CD8-positive, alpha-beta memory T cell (primary cell): ENCODE measurements at regions not wholly inside any gene's neighbourhood (a gene's known extent, or its start where the extent isn't known, plus 50 kb on each side); places are given as distances from the start of the nearest gene placed in this dataset.

ENCODE experiments used
- CTCF ChIA-PET: fragments of 350-600 bp; sonication (Branson Sonifier 250); formaldehyde crosslinking; loops from one replicate; lab custom pipeline; 2021; ENCODE audit warnings: antibody characterized with exemption; lab: Charles Lee
- POLR2A ChIA-PET: fragments of 350-600 bp; sonication (Branson Sonifier 250); formaldehyde crosslinking; loops from one replicate; lab custom pipeline; 2021; ENCODE audit warnings: antibody characterized with exemption; lab: Charles Lee
- DNase-seq, 5 donors: peaks; one replicate each; pipeline versions ENCODE4 v3.0.0 to v3.0.0-alpha.2; 2020 to 2022; ENCODE audit warnings: mixed read lengths in 1 of 5
- H3K27ac ChIP-seq: one replicate; pipeline ENCODE4 v1.7.0; 2013; ENCODE audit warnings: low read depth, mild to moderate bottlenecking, low read length, moderate library complexity
- H3K27me3 ChIP-seq: 2 replicates; pipeline ENCODE4 v1.7.0; 2013; ENCODE audit warnings: low read length, mild to moderate bottlenecking; ENCODE audit not compliant: insufficient read depth, poor library complexity, severe bottlenecking
- H3K36me3 ChIP-seq: 2 replicates; pipeline ENCODE4 v1.7.0; 2013; ENCODE audit warnings: mild to moderate bottlenecking, low read length, moderate library complexity; ENCODE audit not compliant: insufficient read depth
- H3K4me1 ChIP-seq: 2 replicates; pipeline ENCODE4 v1.7.0; 2013; ENCODE audit warnings: mild to moderate bottlenecking, low read length, moderate library complexity; ENCODE audit not compliant: insufficient read depth
- H3K4me3 ChIP-seq: 2 replicates; pipeline ENCODE4 v1.7.0; 2013; ENCODE audit warnings: mild to moderate bottlenecking, low read length
- H3K9me3 ChIP-seq: 2 replicates; pipeline ENCODE4 v1.7.0; 2013; ENCODE audit warnings: mild to moderate bottlenecking, low read length
- H3K27ac Mint-ChIP-seq, 8 donors: one replicate each; pipeline ENCODE4 v1.8.0; 2020 to 2021; ENCODE audit warnings: mixed read lengths in 8 of 8, mild to moderate bottlenecking in 6 of 8, inconsistent platforms in 3 of 8, moderate library complexity in 3 of 8
- H3K27me3 Mint-ChIP-seq, 2 donors: one replicate each; pipeline ENCODE4 v1.8.0; 2020 to 2021; ENCODE audit warnings: mixed read lengths in 2 of 2, mild to moderate bottlenecking in 1 of 2, moderate library complexity in 1 of 2
- H3K36me3 Mint-ChIP-seq, 3 donors: one replicate each; pipeline ENCODE4 v1.8.0; 2020 to 2021; ENCODE audit warnings: mixed read lengths in 3 of 3, inconsistent platforms in 1 of 3, mild to moderate bottlenecking in 1 of 3
- H3K4me1 Mint-ChIP-seq, 3 donors: one replicate each; pipeline ENCODE4 v1.8.0; 2020 to 2021; ENCODE audit warnings: mixed read lengths in 3 of 3, inconsistent platforms in 1 of 3, mild to moderate bottlenecking in 1 of 3
- H3K4me3 Mint-ChIP-seq, 7 donors: one replicate each; pipeline ENCODE4 v1.8.0; 2020 to 2021; ENCODE audit warnings: mixed read lengths in 7 of 7, mild to moderate bottlenecking in 6 of 7, moderate library complexity in 4 of 7, inconsistent platforms in 2 of 7
- H3K9me3 Mint-ChIP-seq, 5 donors: one replicate each; pipeline ENCODE4 v1.8.0; 2020 to 2022; ENCODE audit warnings: mixed read lengths in 5 of 5, mild to moderate bottlenecking in 3 of 5, moderate library complexity in 2 of 5, inconsistent platforms in 1 of 5

DNA sequence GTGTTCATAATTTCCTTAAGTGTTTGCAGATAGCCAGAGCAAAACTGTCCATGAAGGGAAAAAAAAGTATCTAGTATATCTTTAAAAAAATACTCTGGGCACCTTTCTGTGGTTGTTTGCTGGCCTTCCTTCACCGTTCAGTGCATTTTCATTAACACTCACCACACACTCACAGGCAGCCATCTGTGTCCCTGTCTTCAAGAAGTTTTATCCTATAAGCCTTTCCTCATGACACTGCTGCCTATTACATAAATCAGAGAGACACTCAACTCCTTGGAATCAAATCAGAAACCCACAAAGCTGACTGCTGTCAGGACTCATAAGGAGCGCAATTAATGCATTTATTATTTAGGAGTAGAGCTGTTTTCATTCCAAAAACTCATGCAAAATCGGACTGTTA lies 1720.2 kb downstream of the PCDH7 start:
- H3K27me3 Mint-ChIP-seq = no peaks in the 10 kb centered on the region
- Histone ChIP-seq H3K27ac (no peak overlapping the region), H3K4me1 (no peaks in the 10 kb centered on the region), H3K27me3 (no peaks in the 10 kb centered on the region), H3K9me3 (no peaks in the 10 kb centered on the region), H3K36me3 (no peaks in the 10 kb centered on the region), H3K4me3 (no peak overlapping the region)
- ChIA-PET POLR2A (no interaction called here), CTCF (no interaction called here)
- no peaks in the 10 kb centered on the region for H3K36me3 Mint-ChIP-seq
- DNase-seq = no peak
- H3K27ac Mint-ChIP-seq = no peak overlapping the region
- peaks cover 4 to 35% (median 18%) of the 10 kb centered on the region in 5 donors for H3K9me3 Mint-ChIP-seq
- no peaks in the 10 kb centered on the region for H3K4me1 Mint-ChIP-seq
- no peak overlapping the region for H3K4me3 Mint-ChIP-seq

DNA sequence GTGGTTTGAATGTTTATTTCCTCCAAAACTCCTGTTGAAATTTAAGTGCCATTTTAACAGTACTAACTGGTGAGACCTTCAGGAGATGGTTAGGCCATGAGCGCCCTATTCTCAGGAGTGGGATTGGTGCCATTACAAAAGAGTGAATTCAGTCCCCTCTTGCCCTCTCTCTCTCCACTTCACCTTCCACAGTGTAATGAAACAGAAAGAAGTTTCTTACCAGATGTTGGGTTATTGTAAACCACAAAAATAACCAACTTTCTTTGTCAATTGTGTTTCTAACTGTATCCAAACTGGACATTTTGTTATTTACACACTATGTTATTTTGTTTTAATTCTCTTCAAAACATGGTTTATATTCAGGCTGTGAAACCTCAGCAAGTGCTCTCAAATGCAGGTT lies 1734.3 kb downstream of the PCDH7 start:
- Histone ChIP-seq H3K27ac (no peak overlapping the region), H3K4me3 (no peak overlapping the region), H3K36me3 (no peaks in the 10 kb centered on the region), H3K27me3 (no peaks in the 10 kb centered on the region), H3K4me1 (no peaks in the 10 kb centered on the region), H3K9me3 (peaks cover 3% of the 10 kb centered on the region)
- Mint-ChIP-seq H3K27ac (no peak overlapping the region), H3K9me3 (peaks cover 0 to 15% (median 3%) of the 10 kb centered on the region in 5 donors), H3K4me3 (no peak overlapping the region), H3K36me3 (no peaks in the 10 kb centered on the region), H3K27me3 (no peaks in the 10 kb centered on the region), H3K4me1 (no peaks in the 10 kb centered on the region)
- CTCF ChIA-PET = no interaction called here
- no peak for DNase-seq
- POLR2A ChIA-PET = no interaction called here

DNA sequence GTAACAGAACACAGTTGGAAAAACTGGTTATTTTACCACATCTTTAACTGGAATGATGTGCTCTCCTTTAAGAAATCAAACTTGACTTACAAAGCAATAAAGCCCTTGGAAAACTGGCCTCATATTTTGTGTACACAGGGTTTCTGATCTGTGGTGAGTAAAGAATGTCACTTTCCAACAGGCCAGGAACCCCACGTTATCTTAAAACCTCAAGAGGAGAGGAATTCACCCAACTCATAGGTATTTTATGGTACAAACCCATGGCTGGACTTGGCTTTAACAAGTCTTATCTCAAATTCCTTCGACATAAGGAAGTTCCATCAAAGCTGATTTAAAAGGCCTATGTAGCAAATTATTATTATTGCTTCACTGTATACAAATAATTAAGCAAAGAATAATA lies 1735.1 kb downstream of the PCDH7 start:
- H3K27me3 ChIP-seq = no peaks in the 10 kb centered on the region
- H3K36me3 ChIP-seq = no peaks in the 10 kb centered on the region
- no peak overlapping the region for H3K4me3 ChIP-seq
- H3K4me1 ChIP-seq = no peaks in the 10 kb centered on the region
- Mint-ChIP-seq H3K36me3 (no peaks in the 10 kb centered on the region), H3K27me3 (no peaks in the 10 kb centered on the region), H3K9me3 (peaks cover 0 to 19% (median 3%) of the 10 kb centered on the region in 5 donors), H3K4me1 (no peaks in the 10 kb centered on the region), H3K27ac (no peak overlapping the region), H3K4me3 (no peak overlapping the region)
- CTCF ChIA-PET = no interaction called here
- H3K9me3 ChIP-seq = peaks cover 3% of the 10 kb centered on the region
- POLR2A ChIA-PET = no interaction called here
- DNase-seq = no peak
- no peak overlapping the region for H3K27ac ChIP-seq

DNA sequence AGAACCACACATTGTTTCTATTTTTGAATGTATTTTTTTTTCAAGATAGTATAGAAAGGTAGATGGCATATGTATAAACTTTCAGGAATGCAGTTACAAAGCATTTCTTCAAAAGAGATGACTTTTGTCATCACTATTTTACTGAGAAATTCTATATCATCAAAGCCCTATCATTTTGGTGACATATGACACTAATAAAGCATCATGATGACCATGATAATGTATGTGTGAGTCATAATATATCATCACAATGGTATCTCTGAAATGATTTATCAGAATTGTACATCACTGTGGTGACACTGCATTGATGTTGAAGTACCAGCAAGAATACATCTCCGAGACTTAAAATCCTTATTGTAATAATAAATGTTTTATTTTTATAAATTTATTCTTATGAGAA lies 1740.8 kb downstream of the PCDH7 start:
- H3K9me3 Mint-ChIP-seq = peaks cover 0 to 32% (median 6%) of the 10 kb centered on the region in 5 donors
- Histone ChIP-seq H3K9me3 (no peaks in the 10 kb centered on the region), H3K4me1 (no peaks in the 10 kb centered on the region), H3K27me3 (no peaks in the 10 kb centered on the region), H3K4me3 (no peak overlapping the region), H3K27ac (no peak overlapping the region), H3K36me3 (no peaks in the 10 kb centered on the region)
- H3K36me3 Mint-ChIP-seq = no peaks in the 10 kb centered on the region
- DNase-seq = no peak
- ChIA-PET POLR2A (no interaction called here), CTCF (no interaction called here)
- no peaks in the 10 kb centered on the region for H3K27me3 Mint-ChIP-seq
- H3K4me3 Mint-ChIP-seq = no peak overlapping the region
- no peaks in the 10 kb centered on the region for H3K4me1 Mint-ChIP-seq
- H3K27ac Mint-ChIP-seq = no peak overlapping the region

- Histone ChIP-seq H3K27me3 (no peaks in the 10 kb centered on the region), H3K4me3 (no peak overlapping the region), H3K27ac (no peak overlapping the region), H3K9me3 (no peaks in the 10 kb centered on the region), H3K36me3 (no peaks in the 10 kb centered on the region), H3K4me1 (no peaks in the 10 kb centered on the region)
- peaks cover 0 to 40% (median 6%) of the 10 kb centered on the region in 5 donors for H3K9me3 Mint-ChIP-seq
- no peak overlapping the region for H3K4me3 Mint-ChIP-seq
- H3K27ac Mint-ChIP-seq = no peak overlapping the region
- ChIA-PET POLR2A (no interaction called here), CTCF (no interaction called here)
- H3K27me3 Mint-ChIP-seq = no peaks in the 10 kb centered on the region
- DNase-seq = no peak
- H3K4me1 Mint-ChIP-seq = no peaks in the 10 kb centered on the region
- H3K36me3 Mint-ChIP-seq = no peaks in the 10 kb centered on the region
These were observed 1742.8 kb downstream of the PCDH7 start for GRCh38 chr4:32462944-32463343.

- Mint-ChIP-seq H3K9me3 (peaks cover 4 to 20% (median 4%) of the 10 kb centered on the region in 5 donors), H3K4me1 (no peaks in the 10 kb centered on the region), H3K36me3 (no peaks in the 10 kb centered on the region), H3K27me3 (no peaks in the 10 kb centered on the region), H3K4me3 (no peak overlapping the region), H3K27ac (no peak overlapping the region)
- POLR2A ChIA-PET = no interaction called here
- H3K4me1 ChIP-seq = no peaks in the 10 kb centered on the region
- CTCF ChIA-PET = no interaction called here
- no peaks in the 10 kb centered on the region for H3K9me3 ChIP-seq
- H3K36me3 ChIP-seq = no peaks in the 10 kb centered on the region
- DNase-seq = no peak
- no peaks in the 10 kb centered on the region for H3K27me3 ChIP-seq
- H3K27ac ChIP-seq = no peak overlapping the region
- no peak overlapping the region for H3K4me3 ChIP-seq
These were observed 1750.0 kb downstream of the PCDH7 start for GRCh38 chr4:32470087-32470585.

DNA sequence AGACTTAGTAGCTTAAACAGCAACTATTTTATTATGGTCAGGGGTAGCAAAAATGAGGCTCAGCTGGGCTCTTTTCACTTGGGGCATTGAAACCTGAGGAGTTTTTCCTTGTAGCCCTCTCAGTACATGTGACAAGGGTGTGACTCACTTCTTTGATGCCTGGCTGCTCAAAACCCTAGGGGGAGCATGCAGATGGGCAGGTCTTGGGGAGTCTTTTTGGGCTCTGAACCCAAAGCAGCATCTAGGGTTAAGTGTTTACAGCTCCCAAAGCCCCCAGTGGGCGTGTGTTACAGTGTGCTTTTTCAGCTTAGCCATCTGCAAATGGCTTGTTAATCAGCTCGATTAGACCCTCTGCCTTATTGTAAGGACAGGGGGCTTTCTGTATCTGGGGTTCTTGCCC lies 1752.7 kb downstream of the PCDH7 start:
- no peaks in the 10 kb centered on the region for H3K36me3 ChIP-seq
- Mint-ChIP-seq H3K9me3 (peaks cover 7 to 14% (median 10%) of the 10 kb centered on the region in 5 donors), H3K27ac (peak overlapping the region in 1 of 8 donors; percentile 71), H3K36me3 (no peaks in the 10 kb centered on the region), H3K4me3 (no peak overlapping the region), H3K4me1 (no peaks in the 10 kb centered on the region), H3K27me3 (no peaks in the 10 kb centered on the region)
- H3K9me3 ChIP-seq = no peaks in the 10 kb centered on the region
- H3K4me1 ChIP-seq = no peaks in the 10 kb centered on the region
- H3K27ac ChIP-seq = no peak overlapping the region
- no peaks in the 10 kb centered on the region for H3K27me3 ChIP-seq
- CTCF ChIA-PET = no interaction called here
- no peak for DNase-seq
- POLR2A ChIA-PET = no interaction called here
- no peak overlapping the region for H3K4me3 ChIP-seq

DNA sequence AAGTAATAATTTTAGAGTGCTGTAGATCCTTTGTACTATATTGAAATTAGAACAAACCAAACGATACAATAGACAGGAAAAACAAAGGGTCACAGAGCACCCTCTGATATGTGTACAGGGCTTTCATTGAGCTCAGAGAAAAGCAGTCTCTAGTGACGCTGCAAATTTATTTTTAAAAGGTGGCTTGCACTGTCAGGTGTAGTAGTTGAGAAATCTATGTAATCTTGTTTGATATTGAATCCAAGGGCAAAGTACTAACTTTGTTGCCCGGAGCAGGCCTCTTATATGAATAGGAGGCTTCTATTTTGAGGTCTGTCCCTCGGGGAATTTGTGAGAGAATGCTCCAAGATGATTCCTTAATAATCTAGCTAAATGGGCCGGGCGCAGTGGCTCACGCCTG lies 1755.5 kb downstream of the PCDH7 start:
- no peaks in the 10 kb centered on the region for H3K4me1 ChIP-seq
- ChIA-PET POLR2A (no interaction called here), CTCF (no interaction called here)
- Mint-ChIP-seq H3K27ac (no peak overlapping the region), H3K36me3 (no peaks in the 10 kb centered on the region), H3K4me3 (no peak overlapping the region), H3K9me3 (peaks cover 8 to 19% (median 10%) of the 10 kb centered on the region in 5 donors), H3K4me1 (no peaks in the 10 kb centered on the region), H3K27me3 (no peaks in the 10 kb centered on the region)
- no peak overlapping the region for H3K4me3 ChIP-seq
- H3K9me3 ChIP-seq = no peaks in the 10 kb centered on the region
- H3K36me3 ChIP-seq = no peaks in the 10 kb centered on the region
- no peak overlapping the region for H3K27ac ChIP-seq
- H3K27me3 ChIP-seq = no peaks in the 10 kb centered on the region
- no peak for DNase-seq

GRCh38 chr4:32477518-32477917 lies 1757.3 kb downstream of the PCDH7 start:
- ChIA-PET CTCF (no interaction called here), POLR2A (no interaction called here)
- DNase-seq = no peak
- H3K27ac Mint-ChIP-seq = no peak overlapping the region
- H3K27me3 Mint-ChIP-seq = no peaks in the 10 kb centered on the region
- Histone ChIP-seq H3K36me3 (no peaks in the 10 kb centered on the region), H3K4me3 (no peak overlapping the region), H3K27me3 (no peaks in the 10 kb centered on the region), H3K9me3 (no peaks in the 10 kb centered on the region), H3K4me1 (no peaks in the 10 kb centered on the region), H3K27ac (no peak overlapping the region)
- H3K4me3 Mint-ChIP-seq = no peak overlapping the region
- no peaks in the 10 kb centered on the region for H3K36me3 Mint-ChIP-seq
- H3K4me1 Mint-ChIP-seq = no peaks in the 10 kb centered on the region
- H3K9me3 Mint-ChIP-seq = peaks cover 7 to 15% (median 12%) of the 10 kb centered on the region in 5 donors
